ENCODE measurements at regions not wholly inside any gene's neighbourhood (a gene's known extent, or its start where the extent isn't known, plus 50 kb on each side); places are given as distances from the start of the nearest gene placed in this dataset.

DNA sequence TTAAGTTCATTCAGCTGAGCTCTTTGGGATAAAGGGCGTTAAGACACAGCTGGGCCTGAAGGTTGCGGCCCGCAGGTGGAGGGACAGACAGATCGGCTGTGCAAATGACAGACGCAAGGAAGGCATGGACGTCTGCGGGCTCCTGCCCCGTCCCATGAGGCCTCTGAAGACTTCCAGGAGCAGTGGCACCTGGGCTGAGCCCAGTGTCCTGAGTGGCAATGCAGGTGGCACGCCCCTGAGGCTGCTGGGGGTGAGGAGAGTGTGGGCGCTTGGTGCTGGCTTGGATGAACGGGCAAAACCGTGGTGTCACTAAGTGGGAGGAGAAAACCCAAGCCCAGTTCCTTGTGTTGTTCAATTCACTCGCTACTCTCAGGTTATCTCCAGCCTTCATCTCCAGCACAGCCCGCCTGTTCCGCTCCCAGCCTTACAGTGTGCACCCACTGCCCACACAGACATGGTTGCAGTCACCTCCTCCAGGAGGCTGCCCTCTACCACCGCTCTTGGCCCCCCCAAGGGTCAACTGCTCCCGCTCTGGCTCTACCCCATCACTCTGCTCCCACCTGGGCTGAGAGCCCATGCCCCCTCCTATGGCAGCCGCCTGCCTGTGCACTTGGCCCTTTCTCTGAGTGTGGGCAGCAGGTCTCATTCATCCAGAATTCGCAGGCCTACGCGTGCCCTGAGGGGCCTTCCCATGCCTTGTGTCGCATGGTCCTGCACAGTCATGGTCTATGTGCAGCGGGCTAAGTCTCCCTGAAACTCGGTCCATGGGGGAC lies 50.3 kb downstream of the PTGR3 start:
- H3K4me1 ChIP-seq = peaks cover 0 to 18% (median 11%) of the 10 kb centered on the region in 6 donors
- no peak for DNase-seq
- intact Hi-C loops (cut with DNase I; ENCODE audit: low total_unique reads) = no loop called here
- no peaks in the 10 kb centered on the region for H3K36me3 ChIP-seq
- peaks cover 0 to 4% (median 0%) of the 10 kb centered on the region in 7 donors for H3K27me3 ChIP-seq (replicated peaks in 1 of 7)
- 91 to 94% (median 93%) methylated on average over 24 of the region's 24 CpGs for WGBS, 5 donors
- H3K4me3 ChIP-seq = no peak overlapping the region
- H3K9me3 ChIP-seq = peaks cover 0 to 4% (median 0%) of the 10 kb centered on the region in 8 donors
- no peak overlapping the region for H3K27ac ChIP-seq
- TF ChIP-seq, protein P1, sequence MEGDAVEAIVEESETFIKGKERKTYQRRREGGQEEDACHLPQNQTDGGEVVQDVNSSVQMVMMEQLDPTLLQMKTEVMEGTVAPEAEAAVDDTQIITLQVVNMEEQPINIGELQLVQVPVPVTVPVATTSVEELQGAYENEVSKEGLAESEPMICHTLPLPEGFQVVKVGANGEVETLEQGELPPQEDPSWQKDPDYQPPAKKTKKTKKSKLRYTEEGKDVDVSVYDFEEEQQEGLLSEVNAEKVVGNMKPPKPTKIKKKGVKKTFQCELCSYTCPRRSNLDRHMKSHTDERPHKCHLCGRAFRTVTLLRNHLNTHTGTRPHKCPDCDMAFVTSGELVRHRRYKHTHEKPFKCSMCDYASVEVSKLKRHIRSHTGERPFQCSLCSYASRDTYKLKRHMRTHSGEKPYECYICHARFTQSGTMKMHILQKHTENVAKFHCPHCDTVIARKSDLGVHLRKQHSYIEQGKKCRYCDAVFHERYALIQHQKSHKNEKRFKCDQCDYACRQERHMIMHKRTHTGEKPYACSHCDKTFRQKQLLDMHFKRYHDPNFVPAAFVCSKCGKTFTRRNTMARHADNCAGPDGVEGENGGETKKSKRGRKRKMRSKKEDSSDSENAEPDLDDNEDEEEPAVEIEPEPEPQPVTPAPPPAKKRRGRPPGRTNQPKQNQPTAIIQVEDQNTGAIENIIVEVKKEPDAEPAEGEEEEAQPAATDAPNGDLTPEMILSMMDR (IDR thresholded peaks at IDR 0.05 in 8 of 11, conservative IDR thresholded peaks at IDR 0.05 in 3 of 11) = no peak
- TF ChIP-seq POLR2A (IDR thresholded peaks at IDR 0.05) = no peak
- no peak for TF ChIP-seq POLR2AphosphoS5 (IDR thresholded peaks at IDR 0.05)

DNA sequence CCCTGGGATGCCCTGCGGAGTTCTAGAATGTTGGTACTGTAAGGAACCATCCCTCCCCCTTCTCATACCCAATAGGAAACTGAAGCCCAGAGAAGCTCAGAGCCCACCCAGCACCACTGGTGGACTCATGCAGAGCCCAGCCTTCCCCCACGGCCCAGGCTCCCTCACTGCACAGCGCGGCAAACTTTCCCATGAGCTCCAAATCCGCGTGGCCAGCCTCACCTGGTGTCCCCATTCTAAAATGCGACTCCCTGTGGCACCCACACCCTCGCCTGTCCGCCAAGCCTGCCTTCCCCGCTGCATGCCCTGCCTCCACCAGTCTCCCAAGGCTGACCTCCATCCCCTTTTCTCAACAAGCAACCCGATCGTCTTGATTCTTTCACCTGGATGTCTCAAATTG lies 51.1 kb downstream of the PTGR3 start:
- no peak for DNase-seq
- WGBS, 5 donors = 92 to 96% (median 94%) methylated on average over 12 of the region's 12 CpGs

DNA sequence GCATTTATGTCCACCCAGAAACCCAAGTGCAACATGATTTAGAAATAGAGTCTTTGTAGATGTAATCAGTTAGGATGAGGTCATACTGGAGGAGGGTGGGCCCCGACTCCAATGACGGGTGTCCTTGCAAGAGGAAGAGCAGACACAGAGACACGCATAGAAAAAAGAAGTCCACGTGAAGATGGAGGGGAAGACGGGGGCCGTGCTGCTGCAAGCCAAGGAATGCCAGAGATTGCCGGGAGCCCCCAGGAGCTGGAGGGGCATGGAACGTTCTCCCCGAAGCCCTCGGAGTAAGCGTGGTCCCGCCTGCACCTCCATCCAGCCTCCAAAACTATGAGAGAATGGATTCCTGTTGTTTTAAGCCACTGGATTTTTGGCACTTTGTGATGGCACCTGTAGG lies 51.6 kb downstream of the PTGR3 start:
- no peak overlapping the region for H3K4me3 ChIP-seq
- peaks cover 0 to 18% (median 11%) of the 10 kb centered on the region in 6 donors for H3K4me1 ChIP-seq
- H3K27ac ChIP-seq = no peak overlapping the region
- DNase-seq = no peak
- no peaks in the 10 kb centered on the region for H3K36me3 ChIP-seq
- intact Hi-C loops (cut with DNase I; ENCODE audit: low total_unique reads) = no loop called here
- TF ChIP-seq POLR2A (IDR thresholded peaks at IDR 0.05) = no peak
- TF ChIP-seq, protein P1 (IDR thresholded peaks at IDR 0.05 in 8 of 11, conservative IDR thresholded peaks at IDR 0.05 in 3 of 11) = no peak
- TF ChIP-seq POLR2AphosphoS5 (IDR thresholded peaks at IDR 0.05) = no peak
- peaks cover 0 to 4% (median 0%) of the 10 kb centered on the region in 8 donors for H3K9me3 ChIP-seq
- 87 to 96% (median 92%) methylated on average over 12 of the region's 12 CpGs for WGBS, 5 donors
- H3K27me3 ChIP-seq (replicated peaks in 1 of 7) = peaks cover 0 to 4% (median 0%) of the 10 kb centered on the region in 7 donors

More for the DNA sequence above, 51.1 kb downstream of the PTGR3 start:
- Histone ChIP-seq H3K36me3 (no peaks in the 10 kb centered on the region), H3K27ac (no peak overlapping the region), H3K27me3 (replicated peaks in 1 of 7) (peaks cover 0 to 4% (median 0%) of the 10 kb centered on the region in 7 donors), H3K9me3 (peaks cover 0 to 4% (median 0%) of the 10 kb centered on the region in 8 donors), H3K4me3 (no peak overlapping the region), H3K4me1 (peaks cover 0 to 18% (median 11%) of the 10 kb centered on the region in 6 donors)
- TF ChIP-seq, protein P1 (IDR thresholded peaks at IDR 0.05 in 8 of 11, conservative IDR thresholded peaks at IDR 0.05 in 3 of 11) = no peak
- TF ChIP-seq POLR2AphosphoS5 (IDR thresholded peaks at IDR 0.05) = no peak
- TF ChIP-seq POLR2A (IDR thresholded peaks at IDR 0.05) = no peak
- intact Hi-C loops (cut with DNase I; ENCODE audit: low total_unique reads) = no loop called here

DNA sequence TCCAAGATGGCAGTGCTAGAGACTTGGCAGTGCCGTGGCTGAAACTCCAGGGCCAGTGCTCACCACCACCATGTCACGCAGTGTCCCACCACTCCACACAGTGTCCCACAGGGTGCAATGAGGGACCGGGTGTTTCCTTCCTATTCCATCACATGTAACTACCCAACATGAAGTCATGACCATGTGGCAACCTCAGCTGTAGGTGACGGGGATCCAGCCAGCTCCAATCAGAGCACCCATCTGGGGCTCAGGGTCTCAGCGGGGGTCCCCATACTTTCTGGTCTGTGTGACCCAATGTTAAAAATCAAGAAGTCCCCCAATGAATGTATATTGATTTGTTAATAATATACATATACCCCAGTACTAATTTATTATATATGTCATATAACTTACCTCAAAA lies 52.1 kb downstream of the PTGR3 start:
- DNase-seq = no peak
- intact Hi-C loops (cut with DNase I; ENCODE audit: low total_unique reads) = no loop called here
- peaks cover 0 to 14% (median 10%) of the 10 kb centered on the region in 6 donors for H3K4me1 ChIP-seq
- peaks cover 0 to 9% (median 3%) of the 10 kb centered on the region in 8 donors for H3K9me3 ChIP-seq
- H3K27me3 ChIP-seq (replicated peaks in 1 of 7) = peaks cover 0 to 4% (median 0%) of the 10 kb centered on the region in 7 donors
- TF ChIP-seq, protein P1 (IDR thresholded peaks at IDR 0.05 in 8 of 11, conservative IDR thresholded peaks at IDR 0.05 in 3 of 11) = no peak
- TF ChIP-seq POLR2AphosphoS5 (IDR thresholded peaks at IDR 0.05) (no peak), POLR2A (IDR thresholded peaks at IDR 0.05) (no peak)
- H3K27ac ChIP-seq = no peak overlapping the region
- 88 to 96% (median 92%) methylated on average over 5 of the region's 5 CpGs for WGBS, 5 donors
- no peak overlapping the region for H3K4me3 ChIP-seq
- H3K36me3 ChIP-seq = no peaks in the 10 kb centered on the region

Measured in spleen (tissue), 11 donors.